ENCODE measurements at regions not wholly inside any gene's neighbourhood (a gene's known extent, or its start where the extent isn't known, plus 50 kb on each side); places are given as distances from the start of the nearest gene placed in this dataset.

GRCh38 chr12:111277570-111277969, 91.3 kb downstream of the PHETA1 start (continued):
- TF ChIP-seq SP2 (tag by site-specific recombination; IDR thresholded peaks at IDR 0.05) (no peak), ZNF600 (tag by site-specific recombination; IDR thresholded peaks at IDR 0.05) (peak; percentile 97)

- no peak overlapping the region for H3K27ac ChIP-seq (ENCODE audit: extremely low read depth, low read depth, low read length)
- TF ChIP-seq ZSCAN4 (tag by site-specific recombination; IDR thresholded peaks at IDR 0.05) (no peak), ZNF214 (tag by site-specific recombination; IDR thresholded peaks at IDR 0.05; ENCODE audit: borderline replicate concordance) (no peak), ZNF677 (tag by site-specific recombination; IDR thresholded peaks at IDR 0.05) (no peak), KLF9 (tag by site-specific recombination; IDR thresholded peaks at IDR 0.05; ENCODE audit: low read depth) (no peak), ZNF488 (tag by site-specific recombination; IDR thresholded peaks at IDR 0.05) (no peak), SP2 (tag by site-specific recombination; IDR thresholded peaks at IDR 0.05) (no peak), GLI4 (tag by site-specific recombination; IDR thresholded peaks at IDR 0.05) (no peak), ZBTB17 (tag by site-specific recombination; IDR thresholded peaks at IDR 0.05) (no peak), FEZF1 (tag by site-specific recombination; IDR thresholded peaks at IDR 0.05) (no peak), BCL11B (tag by site-specific recombination; IDR thresholded peaks at IDR 0.05; ENCODE audit: low read depth) (no peak), ZNF140 (tag by site-specific recombination; IDR thresholded peaks at IDR 0.05) (no peak), ZNF704 (tag by site-specific recombination; IDR thresholded peaks at IDR 0.05) (no peak), PRDM4 (tag by site-specific recombination; IDR thresholded peaks at IDR 0.05) (no peak), TRIM28 (IDR thresholded peaks at IDR 0.05; ENCODE audit: borderline replicate concordance, low read length) (no peak), ZNF19 (tag by site-specific recombination; IDR thresholded peaks at IDR 0.05; ENCODE audit: low read depth) (no peak)
- no peaks in the 10 kb centered on the region for H3K4me1 ChIP-seq (ENCODE audit: control insufficient read depth, insufficient read depth, low read length)
- no peaks in the 10 kb centered on the region for H3K36me3 ChIP-seq (ENCODE audit: control insufficient read depth in 2 of 2, insufficient read depth in 1 of 2, low read length in 2 of 2)
- no peaks in the 10 kb centered on the region for H3K9me3 ChIP-seq (ENCODE audit: control insufficient read depth, insufficient read depth, low read depth, low read length)
- H3K4me3 ChIP-seq (ENCODE audit: low read depth, low read length): no peak overlapping the region
- ChIA-PET POLR2A (no interaction called here), CTCF (interaction anchor here (0.6 to 2.6 kb wide), 6 partner anchors 23 to 1324 kb away, joined by 3 to 12 read pairs (median 4); no protein-coding TSS in a partner anchor)
These were observed 92.7 kb downstream of the PHETA1 start for GRCh38 chr12:111276146-111276545.

GRCh38 chr12:111275308-111275707, 93.6 kb downstream of the PHETA1 start:
- H3K27ac ChIP-seq (ENCODE audit: extremely low read depth, low read depth, low read length): no peak overlapping the region
- no peak overlapping the region for H3K4me3 ChIP-seq (ENCODE audit: low read depth, low read length)
- H3K9me3 ChIP-seq (ENCODE audit: control insufficient read depth, insufficient read depth, low read depth, low read length): no peaks in the 10 kb centered on the region
- POLR2A ChIA-PET: no interaction called here
- peaks cover 4% of the 10 kb centered on the region for H3K4me1 ChIP-seq (ENCODE audit: control insufficient read depth, insufficient read depth, low read length)
- CTCF ChIA-PET: interaction anchor here (1.5 to 2.6 kb wide), 3 partner anchors 23 to 252 kb away, joined by 4 to 12 read pairs (median 8); no protein-coding TSS in a partner anchor
- no peaks in the 10 kb centered on the region for H3K36me3 ChIP-seq (ENCODE audit: control insufficient read depth in 2 of 2, insufficient read depth in 1 of 2, low read length in 2 of 2)
- TF ChIP-seq ZNF544 (tag by site-specific recombination; IDR thresholded peaks at IDR 0.05) (no peak), ZNF366 (tag by site-specific recombination; conservative IDR thresholded peaks at IDR 0.05) (no peak), ZNF600 (tag by site-specific recombination; IDR thresholded peaks at IDR 0.05) (no peak), ZNF184 (tag by site-specific recombination; IDR thresholded peaks at IDR 0.05) (no peak), GLIS2 (tag by site-specific recombination; IDR thresholded peaks at IDR 0.05) (no peak), ZNF423 (tag by site-specific recombination; IDR thresholded peaks at IDR 0.05) (no peak), REST (tag by site-specific recombination; IDR thresholded peaks at IDR 0.05) (no peak), SP2 (tag by site-specific recombination; IDR thresholded peaks at IDR 0.05) (no peak), KLF16 (tag by site-specific recombination; IDR thresholded peaks at IDR 0.05) (no peak), ZXDB (tag by site-specific recombination; IDR thresholded peaks at IDR 0.05) (no peak)

Data from HEK293 (cell line).